ENCODE measurements at regions not wholly inside any gene's neighbourhood (a gene's known extent, or its start where the extent isn't known, plus 50 kb on each side); places are given as distances from the start of the nearest gene placed in this dataset.

DNA sequence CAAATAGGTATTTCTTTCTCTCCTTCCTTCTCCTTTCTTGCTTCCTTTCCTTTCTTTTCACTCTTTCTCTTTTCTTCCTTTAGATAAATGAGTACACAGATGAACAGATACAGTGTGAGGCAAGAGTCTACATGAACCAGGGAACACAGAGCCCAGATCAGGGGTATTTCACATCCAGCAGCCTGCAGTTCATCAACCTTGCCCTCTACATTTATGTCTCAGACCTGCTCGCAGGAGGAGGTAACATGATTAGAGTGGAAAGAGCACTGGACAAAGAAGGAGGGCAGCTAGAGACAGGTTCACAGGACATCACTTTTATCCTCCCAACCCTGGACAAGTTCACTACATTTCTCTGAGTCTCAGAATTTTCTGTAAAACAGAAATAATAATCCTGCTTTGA lies 773.1 kb downstream of the NTRK3 start:
- Histone ChIP-seq H3K36me3 (ENCODE audit: insufficient read depth in 1 of 2, low read depth in 1 of 2) (no peaks in the 10 kb centered on the region), H3K27me3 (ENCODE audit: insufficient read depth in 3 of 3, low read length in 2 of 3) (no peaks in the 10 kb centered on the region), H3K27ac (no peak overlapping the region), H3K4me3 (no peak overlapping the region), H3K9me3 (no peaks in the 10 kb centered on the region), H3K4me1 (peaks cover 8% of the 10 kb centered on the region)
- TF ChIP-seq, protein P1, sequence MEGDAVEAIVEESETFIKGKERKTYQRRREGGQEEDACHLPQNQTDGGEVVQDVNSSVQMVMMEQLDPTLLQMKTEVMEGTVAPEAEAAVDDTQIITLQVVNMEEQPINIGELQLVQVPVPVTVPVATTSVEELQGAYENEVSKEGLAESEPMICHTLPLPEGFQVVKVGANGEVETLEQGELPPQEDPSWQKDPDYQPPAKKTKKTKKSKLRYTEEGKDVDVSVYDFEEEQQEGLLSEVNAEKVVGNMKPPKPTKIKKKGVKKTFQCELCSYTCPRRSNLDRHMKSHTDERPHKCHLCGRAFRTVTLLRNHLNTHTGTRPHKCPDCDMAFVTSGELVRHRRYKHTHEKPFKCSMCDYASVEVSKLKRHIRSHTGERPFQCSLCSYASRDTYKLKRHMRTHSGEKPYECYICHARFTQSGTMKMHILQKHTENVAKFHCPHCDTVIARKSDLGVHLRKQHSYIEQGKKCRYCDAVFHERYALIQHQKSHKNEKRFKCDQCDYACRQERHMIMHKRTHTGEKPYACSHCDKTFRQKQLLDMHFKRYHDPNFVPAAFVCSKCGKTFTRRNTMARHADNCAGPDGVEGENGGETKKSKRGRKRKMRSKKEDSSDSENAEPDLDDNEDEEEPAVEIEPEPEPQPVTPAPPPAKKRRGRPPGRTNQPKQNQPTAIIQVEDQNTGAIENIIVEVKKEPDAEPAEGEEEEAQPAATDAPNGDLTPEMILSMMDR (IDR thresholded peaks at IDR 0.05) = no peak
- intact Hi-C loops (cut with DNase I) = no loop called here
- ATAC-seq = no peak
- DNase-seq = no peak
- WGBS, 3 donors = 62 to 77% (median 75%) methylated on average over 1 of the region's 1 CpG

DNA sequence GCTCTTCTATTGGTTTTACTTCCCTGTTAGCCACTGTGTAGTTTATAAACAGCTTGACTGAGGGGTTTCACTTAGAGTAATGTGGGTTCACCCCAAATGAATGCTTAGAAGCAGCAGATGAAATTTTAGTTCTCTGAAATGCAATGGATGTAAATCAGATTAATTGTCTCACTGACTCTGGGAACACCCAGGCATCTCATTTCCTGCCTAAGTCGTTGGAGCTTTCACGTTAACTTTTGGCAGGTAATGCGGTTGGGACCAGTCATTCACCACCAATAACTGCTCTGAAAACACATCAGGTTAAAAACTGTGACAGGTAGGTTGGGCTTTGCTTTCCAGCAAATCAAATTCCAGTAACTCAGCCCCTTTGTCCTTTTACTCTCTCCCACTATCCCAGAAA lies 775.4 kb downstream of the NTRK3 start:
- 43 to 49% (median 44%) methylated on average over 3 of the region's 3 CpGs for WGBS, 3 donors
- Histone ChIP-seq H3K27me3 (ENCODE audit: insufficient read depth in 3 of 3, low read length in 2 of 3) (no peaks in the 10 kb centered on the region), H3K36me3 (ENCODE audit: insufficient read depth in 1 of 2, low read depth in 1 of 2) (no peaks in the 10 kb centered on the region), H3K4me1 (no peaks in the 10 kb centered on the region), H3K4me3 (no peak overlapping the region), H3K9me3 (no peaks in the 10 kb centered on the region), H3K27ac (no peak overlapping the region)
- intact Hi-C loops (cut with DNase I) = no loop called here
- ATAC-seq = no peak
- no peak for DNase-seq
- TF ChIP-seq, protein P1 (IDR thresholded peaks at IDR 0.05) = no peak

DNA sequence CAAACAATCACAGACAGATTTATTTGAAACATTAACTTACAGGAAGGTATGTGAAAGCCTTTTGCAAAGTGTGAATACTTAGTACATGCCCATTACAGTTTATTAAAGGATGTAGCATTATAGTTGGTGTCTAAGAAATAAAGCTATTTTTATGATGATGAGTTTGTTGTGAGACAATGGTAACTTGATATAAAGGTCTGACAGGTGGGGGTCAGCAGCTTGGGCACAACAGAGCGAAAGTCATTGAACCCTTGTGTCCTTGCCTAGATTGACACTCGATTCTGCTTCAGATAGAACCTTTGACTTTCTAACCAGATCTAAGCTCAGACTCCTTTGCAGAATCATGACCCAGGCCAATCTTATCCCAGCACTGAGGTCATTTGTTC lies 777.9 kb downstream of the NTRK3 start:
- intact Hi-C loops (cut with DNase I) = no loop called here
- WGBS, 3 donors = 49 to 59% (median 52%) methylated on average over 2 of the region's 2 CpGs
- peak; percentile 35 to 74 (median 67) for ATAC-seq
- Histone ChIP-seq H3K36me3 (ENCODE audit: insufficient read depth in 1 of 2, low read depth in 1 of 2) (no peaks in the 10 kb centered on the region), H3K27ac (peak overlapping the region; percentile 38), H3K9me3 (no peaks in the 10 kb centered on the region), H3K27me3 (ENCODE audit: insufficient read depth in 3 of 3, low read length in 2 of 3) (no peaks in the 10 kb centered on the region), H3K4me3 (no peak overlapping the region), H3K4me1 (no peaks in the 10 kb centered on the region)
- TF ChIP-seq, protein P1 (IDR thresholded peaks at IDR 0.05) = no peak
- no peak for DNase-seq

DNA sequence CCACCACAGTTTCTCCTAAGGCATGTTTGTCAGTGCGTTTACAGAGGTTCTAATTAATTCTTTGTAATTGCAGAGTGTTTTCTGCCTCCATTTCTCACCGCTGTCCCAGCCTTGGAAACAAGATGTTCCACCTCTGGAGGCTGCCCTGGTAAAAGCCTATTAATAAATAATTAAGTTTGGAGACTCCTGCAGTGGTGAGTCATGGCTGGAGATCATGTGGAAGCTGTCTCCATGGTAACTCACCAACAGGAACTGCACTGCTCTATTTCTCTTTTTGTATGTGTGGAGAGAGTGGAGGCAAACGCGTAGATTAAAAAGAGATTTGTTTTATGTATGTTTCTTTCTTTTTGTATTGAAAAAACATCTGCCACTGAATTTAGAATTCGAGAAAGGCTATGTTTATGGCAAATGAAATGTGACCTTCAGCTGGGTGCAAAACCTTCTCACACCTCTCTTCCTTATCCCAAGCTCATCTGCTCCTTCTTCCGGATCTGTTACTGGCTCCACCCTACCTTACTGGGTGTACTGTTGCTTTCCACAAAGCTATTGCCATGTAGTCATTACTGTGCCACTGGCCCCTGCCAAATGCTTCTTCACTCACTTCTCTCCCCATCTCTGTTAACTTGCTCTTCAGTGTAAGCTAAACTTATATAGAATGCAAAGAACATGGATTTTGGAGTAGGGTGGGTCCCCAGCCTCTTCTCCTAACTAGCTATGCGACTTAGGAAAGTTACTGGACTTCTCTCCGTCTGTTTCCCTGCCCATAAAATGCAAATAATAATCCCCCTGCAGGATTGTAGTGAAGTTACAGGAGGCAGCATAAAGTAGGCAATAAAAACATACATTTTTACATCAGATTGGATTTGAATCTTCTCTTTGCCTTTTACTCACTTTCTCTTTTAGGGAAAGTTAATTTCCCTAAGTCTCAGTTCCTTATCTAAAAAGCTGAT lies 778.5 kb downstream of the NTRK3 start:
- DNase-seq (no peak), ATAC-seq (peak; percentile 90 to 97 (median 94))
- 24 to 34% (median 25%) methylated on average over 8 of the region's 8 CpGs for WGBS, 3 donors

More for the DNA sequence above, 778.5 kb downstream of the NTRK3 start:
- H3K4me1 ChIP-seq = no peaks in the 10 kb centered on the region
- TF ChIP-seq, protein P1 (IDR thresholded peaks at IDR 0.05) = no peak
- peak overlapping the region; percentile 38 for H3K27ac ChIP-seq
- H3K9me3 ChIP-seq = no peaks in the 10 kb centered on the region
- no peaks in the 10 kb centered on the region for H3K27me3 ChIP-seq (ENCODE audit: insufficient read depth in 3 of 3, low read length in 2 of 3)
- no peaks in the 10 kb centered on the region for H3K36me3 ChIP-seq (ENCODE audit: insufficient read depth in 1 of 2, low read depth in 1 of 2)
- H3K4me3 ChIP-seq = peak overlapping the region; percentile 33
- intact Hi-C loops (cut with DNase I) = no loop called here

Data from psoas muscle (tissue), 7 donors.